IMR-90 (cell line): ENCODE measurements at regions not wholly inside any gene's neighbourhood (a gene's known extent, or its start where the extent isn't known, plus 50 kb on each side); places are given as distances from the start of the nearest gene placed in this dataset.

Experiments
- ATAC-seq: fragments of 200-7000 bp; cut with Tn5 transposase; 2 replicates; pipeline ENCODE4 v1.9.1; 2020; ENCODE audit warnings: low read depth, mild to moderate bottlenecking, moderate library complexity
- BruUV-seq: library from RNA; stranded (reverse); fragments of 400-500 nt; replicated peaks from 2 replicates; lab custom pipeline; 2021; lab: Mats Ljungman, UMichigan
- CTCF ChIA-PET: fragments of 300-600 bp; formaldehyde crosslinking; extraction: SDS; loops from one replicate; lab custom pipeline; 2021; ENCODE audit warnings: antibody characterized with exemption; lab: Yijun Ruan, JAX
- POLR2A ChIA-PET: fragments of 300-600 bp; sonication (Branson Sonifier 250); formaldehyde crosslinking; loops from one replicate; lab custom pipeline; 2022; ENCODE audit warnings: antibody characterized with exemption; ENCODE audit not compliant: unreplicated experiment; lab: Charles Lee
- DNase-seq: peaks from one replicate; pipeline ENCODE4 v3.0.0; 2013
- H2AFZ ChIP-seq: replicated peaks from 2 replicates; pipeline ENCODE3; 2013; ENCODE audit warnings: low read length, mild to moderate bottlenecking; ENCODE audit not compliant: poor library complexity
- H2AK5ac ChIP-seq: 2 replicates; pipeline ENCODE4 v1.6.1; 2013; ENCODE audit warnings: low read depth, low read length, inconsistent platforms
- H2AK9ac ChIP-seq: replicated peaks from 2 replicates; pipeline ENCODE3; 2013; ENCODE audit warnings: mild to moderate bottlenecking, low read depth, low read length, moderate library complexity; ENCODE audit not compliant: poor library complexity
- H2BK120ac ChIP-seq: 2 replicates; pipeline ENCODE4 v1.6.1; 2013; ENCODE audit warnings: low read depth, low read length, inconsistent platforms
- H2BK15ac ChIP-seq: 3 replicates; pipeline ENCODE4 v1.6.1; 2013; ENCODE audit warnings: low read depth, low read length, inconsistent platforms
- H2BK20ac ChIP-seq: 2 replicates; pipeline ENCODE4 v1.6.1; 2013; ENCODE audit warnings: low read depth, mild to moderate bottlenecking, inconsistent platforms, low read length, moderate library complexity
- H2BK5ac ChIP-seq: 2 replicates; pipeline ENCODE4 v1.6.1; 2013; ENCODE audit warnings: mild to moderate bottlenecking, low read depth, low read length, inconsistent platforms; ENCODE audit not compliant: poor library complexity, severe bottlenecking
- H3K14ac ChIP-seq: replicated peaks from 2 replicates; pipeline ENCODE4 v1.6.1; 2013; ENCODE audit warnings: low read depth, low read length, inconsistent platforms
- H3K18ac ChIP-seq: 2 replicates; pipeline ENCODE4 v1.6.1; 2013; ENCODE audit warnings: low read depth, low read length, control low read depth
- H3K23ac ChIP-seq: 2 replicates; pipeline ENCODE4 v1.6.1; 2013; ENCODE audit warnings: low read depth, low read length, inconsistent platforms
- H3K27ac ChIP-seq: 2 replicates; pipeline ENCODE4 v1.5.1; 2013; ENCODE audit warnings: mild to moderate bottlenecking, control low read depth, low read length; ENCODE audit not compliant: insufficient read depth
- H3K27me3 ChIP-seq: 2 replicates; pipeline ENCODE4 v1.6.1; 2013; ENCODE audit warnings: low read length; ENCODE audit not compliant: control insufficient read depth, insufficient read depth
- H3K36me3 ChIP-seq: 2 replicates; pipeline ENCODE4 v1.6.1; 2013; ENCODE audit warnings: low read length, mixed read lengths; ENCODE audit not compliant: control insufficient read depth, insufficient read depth
- H3K4ac ChIP-seq: 2 replicates; pipeline ENCODE4 v1.6.1; 2013; ENCODE audit warnings: low read depth, low read length, inconsistent platforms
- H3K4me1 ChIP-seq: 2 replicates; pipeline ENCODE4 v1.6.1; 2013; ENCODE audit warnings: low read length, mixed read lengths; ENCODE audit not compliant: control insufficient read depth, insufficient read depth
- H3K4me2 ChIP-seq: 2 replicates; pipeline ENCODE4 v1.6.1; 2013; ENCODE audit warnings: low read depth, mild to moderate bottlenecking, control low read depth, low read length, moderate library complexity
- H3K4me3 ChIP-seq: 2 replicates; pipeline ENCODE4 v1.5.1; 2013; ENCODE audit warnings: low read depth, mild to moderate bottlenecking, control low read depth, low read length, moderate library complexity; ENCODE audit not compliant: insufficient read depth
- H3K56ac ChIP-seq: 2 replicates; pipeline ENCODE4 v1.6.1; 2013; ENCODE audit warnings: low read length, inconsistent platforms; ENCODE audit not compliant: insufficient read depth; ENCODE audit errors: extremely low read depth
- H3K79me1 ChIP-seq, 2 experiments: 2 replicates each; pipeline ENCODE4 v1.6.1; 2013; ENCODE audit warnings: low read length in 2 of 2, inconsistent platforms in 1 of 2, low read depth in 1 of 2
- H3K9ac ChIP-seq: 2 replicates; pipeline ENCODE4 v1.6.1; 2013; ENCODE audit warnings: low read depth, low read length, control low read depth
- H3K9me1 ChIP-seq: 2 replicates; pipeline ENCODE4 v1.6.1; 2013; ENCODE audit warnings: low read length, inconsistent platforms; ENCODE audit not compliant: insufficient read depth
- H3K9me3 ChIP-seq: 2 replicates; pipeline ENCODE4 v1.6.1; 2013; ENCODE audit warnings: low read length; ENCODE audit not compliant: control insufficient read depth, insufficient read depth
- H4K20me1 ChIP-seq: 2 replicates; pipeline ENCODE4 v1.6.1; 2013; ENCODE audit warnings: low read length, inconsistent platforms; ENCODE audit not compliant: insufficient read depth
- H4K5ac ChIP-seq: 2 replicates; pipeline ENCODE4 v1.6.1; 2013; ENCODE audit warnings: mild to moderate bottlenecking, low read depth, low read length, control low read depth
- H4K8ac ChIP-seq, 2 experiments: 2 replicates each; pipeline ENCODE4 v1.6.1; 2013; ENCODE audit warnings: low read depth in 2 of 2, low read length in 2 of 2, control low read depth in 1 of 2, inconsistent platforms in 1 of 2
- H4K91ac ChIP-seq: 2 replicates; pipeline ENCODE4 v1.6.1; 2013; ENCODE audit warnings: low read depth, low read length, inconsistent platforms; ENCODE audit not compliant: insufficient read depth
- BHLHE40 ChIP-seq: fragments of 150-350 bp; IDR thresholded peaks from 2 replicates; pipeline ENCODE4 v1.6.1; 2016; ENCODE audit warnings: mild to moderate bottlenecking, low read depth, low read length
- MAFK ChIP-seq: IDR thresholded peaks from 2 replicates; pipeline ENCODE4 v1.6.1; 2012; ENCODE audit warnings: low read depth, low read length, improper control_type of control experiment
- POLR2A ChIP-seq: IDR thresholded peaks from 2 replicates; pipeline ENCODE4 v1.6.1; 2012; ENCODE audit warnings: mild to moderate bottlenecking, low read depth, low read length
- RCOR1 ChIP-seq: IDR thresholded peaks from 2 replicates; pipeline ENCODE4 v1.6.1; 2012; ENCODE audit warnings: mild to moderate bottlenecking, low read length, improper control_type of control experiment; ENCODE audit not compliant: insufficient replicate concordance
- SMC3 ChIP-seq: fragments of 150-350 bp; IDR thresholded peaks from 2 replicates; pipeline ENCODE4 v1.6.1; 2016; ENCODE audit warnings: low read depth, mild to moderate bottlenecking, antibody characterized with exemption, low read length, moderate library complexity
- dilution Hi-C: fragments of 300-500 bp; cut with HindIII; formaldehyde crosslinking; loops from one replicate; pipeline ENCODE4 v1.14.3; 2018; ENCODE audit warnings: low sequenced_read_pairs; ENCODE audit not compliant: unreplicated experiment
- in situ Hi-C: fragments of 300-500 bp; cut with MboI; formaldehyde crosslinking; loops from 3 replicates; pipeline ENCODE4 v1.14.3; 2019; ENCODE audit warnings: low sequenced_read_pairs, inconsistent platforms, mixed read lengths
- intact Hi-C: fragments of 100-400 bp; cut with micrococcal nuclease; formaldehyde crosslinking; loops from 2 replicates; pipeline ENCODE4 v1.10.0; 2022
- TF ChIP-seq, protein P1 (sequence below): fragments of 150-350 bp; IDR thresholded peaks from 2 replicates; pipeline ENCODE4 v1.6.1; 2017; ENCODE audit warnings: mild to moderate bottlenecking, antibody characterized with exemption, low read length, low read depth

DNA sequence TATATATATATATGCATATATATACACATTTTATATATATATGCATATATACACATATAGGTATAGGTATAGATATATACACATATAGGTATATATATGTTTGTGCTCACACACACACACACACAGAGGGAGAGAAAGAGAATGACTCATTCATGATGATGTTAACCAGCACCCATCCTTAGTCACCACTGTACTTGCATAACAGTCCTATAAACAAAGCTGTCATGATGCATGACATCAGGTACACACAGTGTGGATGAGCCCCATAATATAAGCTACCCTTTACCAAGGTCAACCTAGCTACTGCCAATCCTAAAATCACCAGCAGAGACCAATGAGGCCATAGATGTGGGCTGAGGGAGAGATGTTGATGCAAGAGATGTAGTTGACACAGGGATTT, 1408.0 kb downstream of the RAPGEF2 start:
- Histone ChIP-seq H3K56ac (no peak overlapping the region), H3K4ac (no peak overlapping the region), H4K5ac (no peak overlapping the region), H3K27ac (no peak overlapping the region), H3K18ac (no peak overlapping the region), H3K9ac (no peak overlapping the region), H4K8ac (no peak overlapping the region), H4K91ac (no peak overlapping the region), H3K36me3 (no peaks in the 10 kb centered on the region), H3K4me3 (no peak overlapping the region), H3K4me2 (no peak overlapping the region), H4K20me1 (no peaks in the 10 kb centered on the region), H3K9me1 (no peaks in the 10 kb centered on the region), H3K79me1 (no peaks in the 10 kb centered on the region), H2BK5ac (no peak overlapping the region), H2AK5ac (no peak overlapping the region), H3K4me1 (no peaks in the 10 kb centered on the region), H3K27me3 (no peaks in the 10 kb centered on the region), H2AFZ (no peak overlapping the region), H2BK15ac (no peak overlapping the region), H2BK120ac (no peak overlapping the region), H3K23ac (no peak overlapping the region), H3K9me3 (peaks cover 2% of the 10 kb centered on the region; the same call in 1 of the 2 replicates), H2BK20ac (no peak overlapping the region), H3K14ac (no peak overlapping the region), H2AK9ac (no peak overlapping the region)
- in situ Hi-C loops: no loop called here
- POLR2A ChIA-PET: no interaction called here
- ATAC-seq: no peak
- TF ChIP-seq RCOR1 (no peak), POLR2A (no peak), BHLHE40 (no peak), MAFK (no peak), SMC3 (no peak)
- TF ChIP-seq, protein P1, sequence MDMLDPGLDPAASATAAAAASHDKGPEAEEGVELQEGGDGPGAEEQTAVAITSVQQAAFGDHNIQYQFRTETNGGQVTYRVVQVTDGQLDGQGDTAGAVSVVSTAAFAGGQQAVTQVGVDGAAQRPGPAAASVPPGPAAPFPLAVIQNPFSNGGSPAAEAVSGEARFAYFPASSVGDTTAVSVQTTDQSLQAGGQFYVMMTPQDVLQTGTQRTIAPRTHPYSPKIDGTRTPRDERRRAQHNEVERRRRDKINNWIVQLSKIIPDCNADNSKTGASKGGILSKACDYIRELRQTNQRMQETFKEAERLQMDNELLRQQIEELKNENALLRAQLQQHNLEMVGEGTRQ: no peak
- BruUV-seq: no TSS peak
- no peak for DNase-seq
- dilution Hi-C loops: no loop called here
- intact Hi-C loops: no loop called here
- CTCF ChIA-PET: no interaction called here
